Activated CD4-positive, CD25-positive, alpha-beta regulatory T cell (primary cell): ENCODE measurements at regions not wholly inside any gene's neighbourhood (a gene's known extent, or its start where the extent isn't known, plus 50 kb on each side); places are given as distances from the start of the nearest gene placed in this dataset.

Source experiments
- DNase-seq, 4 experiments: peaks; one replicate each; lab custom pipeline; 2025; lab: John Stamatoyannopoulos, UW

- no peak for DNase-seq
Measured at GRCh38 chr11:116217441-116217840, 555.3 kb downstream of the BUD13 start.

DNA sequence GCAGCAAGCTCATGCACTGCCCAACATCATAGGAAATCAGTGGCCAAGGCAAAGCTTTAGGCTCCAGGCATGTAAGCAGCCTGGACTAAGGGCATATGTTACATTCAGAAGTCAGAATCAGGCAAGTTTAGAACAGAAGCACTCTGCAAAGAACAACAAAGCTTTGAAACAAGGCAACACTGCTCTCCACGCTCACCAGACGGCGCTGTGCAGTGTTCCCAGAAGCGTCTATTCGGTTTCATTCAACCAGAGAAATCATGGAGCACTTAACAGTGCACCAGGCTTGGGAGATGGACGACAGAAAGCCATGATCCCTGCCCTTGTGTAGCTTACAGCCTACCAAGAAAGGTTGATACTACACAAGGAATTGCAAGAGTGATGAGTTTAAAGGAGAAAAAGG is 555.8 kb downstream of the BUD13 start:
- no peak for DNase-seq

GRCh38 chr11:116215471-116216113 is 557.2 kb downstream of the BUD13 start:
- no peak for DNase-seq

DNA sequence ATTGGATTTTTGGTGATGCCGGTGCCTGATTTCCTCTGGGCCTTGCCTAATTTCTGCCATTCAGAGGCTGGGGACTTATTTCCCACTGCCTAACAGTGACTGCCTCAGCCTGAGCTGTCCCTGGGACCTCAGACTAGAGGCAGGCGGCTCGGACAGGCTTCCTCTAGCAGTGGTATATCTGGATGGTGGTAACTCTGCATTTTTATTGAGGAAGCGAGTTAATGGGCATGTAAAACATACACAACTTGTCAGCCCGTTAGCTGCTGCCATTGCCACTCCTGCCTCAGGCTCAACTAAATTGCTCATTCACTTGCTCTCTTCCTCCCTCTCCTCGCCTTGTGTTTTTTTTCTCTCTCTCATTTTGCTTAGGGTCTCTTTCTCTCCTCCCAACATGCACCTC is 561.6 kb downstream of the BUD13 start:
- no peak for DNase-seq

DNA sequence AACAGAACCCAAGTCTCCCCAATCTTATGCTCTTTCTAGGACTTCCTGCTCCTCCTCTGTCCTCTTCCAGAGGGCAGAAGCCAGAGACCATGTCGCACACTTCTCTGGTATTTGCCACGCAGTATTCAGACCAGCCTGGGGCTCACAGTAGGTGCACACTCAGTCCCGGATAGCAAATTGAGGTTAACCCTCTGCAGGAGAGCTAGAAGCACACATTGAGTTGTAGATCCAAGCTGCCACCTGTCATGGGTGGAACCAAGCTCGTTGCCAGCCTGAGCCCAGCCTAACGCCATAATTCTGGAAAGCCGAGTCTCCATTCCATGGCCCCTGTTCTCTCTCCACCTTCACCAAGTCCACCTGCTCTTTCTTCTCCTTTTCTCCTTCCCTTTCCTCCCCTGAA is 562.1 kb downstream of the BUD13 start:
- no peak for DNase-seq

DNA sequence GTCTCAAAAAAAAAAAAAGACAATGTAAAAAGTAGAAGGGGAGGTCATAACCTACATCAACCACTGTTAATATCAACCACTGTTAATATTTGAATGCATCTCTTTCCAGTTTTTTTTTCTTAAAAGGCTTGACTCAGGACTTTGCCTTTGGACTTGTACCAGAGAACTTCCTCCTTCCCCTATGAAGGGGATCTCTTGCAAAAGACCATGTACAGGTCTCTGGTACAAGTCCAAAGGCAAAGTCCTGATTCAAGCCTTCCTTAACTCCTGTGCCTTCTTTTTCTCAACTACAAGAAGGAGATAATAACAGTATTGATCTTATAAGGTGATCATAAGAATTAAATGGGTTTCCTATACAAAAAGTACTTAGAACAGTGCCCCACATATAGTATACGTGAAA is 563.5 kb downstream of the BUD13 start:
- DNase-seq: no peak

GRCh38 chr11:116207421-116208141 is 565.2 kb downstream of the BUD13 start:
- no peak for DNase-seq

GRCh38 chr11:116207019-116207418 is 565.8 kb downstream of the BUD13 start:
- DNase-seq: no peak

GRCh38 chr11:116202922-116203321 is 569.9 kb downstream of the BUD13 start:
- DNase-seq: no peak

DNA sequence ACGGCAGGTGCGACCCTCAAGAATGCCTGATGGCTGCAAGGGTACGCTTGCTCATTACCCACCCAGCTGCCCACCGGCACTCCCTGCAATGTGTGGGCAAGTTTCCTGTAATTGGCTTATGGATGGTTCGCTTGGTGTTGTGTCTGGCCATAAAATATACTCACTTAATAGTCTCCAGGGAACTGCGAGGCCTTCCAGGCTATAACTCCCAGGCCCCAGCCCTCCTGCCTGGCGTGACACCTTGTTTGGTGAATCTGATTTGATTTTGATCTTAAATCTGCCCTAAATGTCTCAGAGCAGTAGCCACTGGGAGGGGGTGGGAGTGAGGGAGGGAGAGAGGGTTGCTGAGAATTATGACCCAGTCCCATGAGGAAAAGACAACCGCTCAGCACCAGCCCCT is 572.2 kb downstream of the BUD13 start:
- no peak for DNase-seq

GRCh38 chr11:116199182-116199581 is 573.6 kb downstream of the BUD13 start:
- DNase-seq: no peak

DNA sequence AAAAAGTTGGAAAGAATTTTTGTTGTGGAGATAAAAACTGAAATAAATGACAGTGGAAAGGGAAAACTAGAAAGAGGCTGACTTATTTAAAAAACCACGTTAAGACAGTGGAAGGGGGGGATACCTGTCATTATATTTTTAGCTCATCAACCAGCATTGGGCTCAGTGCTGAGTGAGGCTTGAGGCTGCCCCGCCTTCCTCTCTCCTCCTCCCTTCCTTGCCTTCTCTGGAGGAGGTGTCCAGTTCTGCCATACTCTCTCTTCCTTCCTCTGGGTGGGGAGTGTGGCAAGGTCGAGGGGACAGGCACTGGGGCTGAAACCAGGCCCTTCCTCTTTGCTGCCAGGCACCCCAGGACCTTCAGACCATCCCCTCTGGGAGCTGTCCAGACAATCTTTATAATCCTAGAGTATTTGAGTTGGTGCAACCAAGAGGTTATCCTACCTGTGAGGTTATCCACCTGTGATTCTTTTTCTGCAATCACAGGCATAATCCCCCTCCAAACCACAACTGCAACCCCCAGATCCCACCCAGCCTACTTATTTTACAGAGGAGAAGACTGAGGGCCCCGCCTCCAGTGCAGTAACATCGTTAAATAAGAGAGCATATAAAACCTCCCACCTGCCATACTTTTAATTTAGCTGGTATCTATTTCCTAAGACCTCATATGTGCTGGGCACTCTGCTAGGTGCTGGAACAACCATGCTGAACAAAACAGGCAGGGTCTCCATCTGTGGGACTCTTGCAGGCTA is 578.5 kb downstream of the BUD13 start:
- no peak for DNase-seq

- no peak for DNase-seq
Measured at GRCh38 chr11:116193321-116194131, 579.3 kb downstream of the BUD13 start.

GRCh38 chr11:116192509-116193210 is 580.1 kb downstream of the BUD13 start:
- DNase-seq: no peak

- DNase-seq: no peak
Measured at GRCh38 chr11:116190861-116191260, 581.9 kb downstream of the BUD13 start.

DNA sequence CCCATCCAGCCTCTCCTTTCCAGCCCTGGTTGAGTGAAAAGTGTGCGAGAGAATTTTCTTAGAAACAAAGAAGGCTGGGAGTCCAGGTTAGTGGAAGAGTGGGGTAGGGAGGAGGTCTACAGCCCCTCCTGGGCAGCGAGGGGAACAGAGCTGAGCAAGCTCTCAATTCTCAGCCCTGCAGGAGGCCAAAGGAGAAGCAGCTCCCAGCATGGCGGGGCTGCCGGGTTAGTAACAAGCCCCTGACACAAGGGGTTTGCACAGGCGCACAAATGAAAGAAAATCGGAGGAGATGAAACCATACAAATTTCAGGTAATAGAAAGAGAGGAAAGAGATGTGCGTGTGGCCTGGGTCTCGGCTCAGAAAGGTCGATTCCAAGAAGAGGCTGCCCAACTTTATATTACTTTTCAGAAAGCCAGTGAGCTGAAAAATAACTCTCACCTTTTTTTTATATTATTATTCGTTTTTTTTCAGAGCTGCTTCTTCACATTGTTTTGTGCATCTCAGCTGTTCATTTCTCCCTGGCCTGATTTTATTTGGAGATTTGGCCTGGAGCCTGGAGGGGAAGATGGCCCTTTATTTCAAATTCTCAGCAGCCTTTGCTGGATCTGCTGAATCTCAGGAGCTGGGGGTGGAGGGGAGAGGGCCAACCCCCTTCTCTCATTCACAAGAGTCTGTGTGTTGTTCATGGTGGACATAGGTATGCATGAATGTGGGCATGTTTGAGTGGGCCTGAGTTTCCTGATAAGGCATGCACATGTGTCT is 583.2 kb downstream of the BUD13 start:
- no peak for DNase-seq

GRCh38 chr11:116188350-116188749 is 584.4 kb downstream of the BUD13 start:
- no peak for DNase-seq

- DNase-seq: no peak
Measured at GRCh38 chr11:116187026-116187425, 585.8 kb downstream of the BUD13 start.

- no peak for DNase-seq
Measured at GRCh38 chr11:116185551-116185950, 587.2 kb downstream of the BUD13 start.

- no peak for DNase-seq
Measured at GRCh38 chr11:116184763-116185162, 588.0 kb downstream of the BUD13 start.
